ENCODE measurements at regions not wholly inside any gene's neighbourhood (a gene's known extent, or its start where the extent isn't known, plus 50 kb on each side); places are given as distances from the start of the nearest gene placed in this dataset.

DNA sequence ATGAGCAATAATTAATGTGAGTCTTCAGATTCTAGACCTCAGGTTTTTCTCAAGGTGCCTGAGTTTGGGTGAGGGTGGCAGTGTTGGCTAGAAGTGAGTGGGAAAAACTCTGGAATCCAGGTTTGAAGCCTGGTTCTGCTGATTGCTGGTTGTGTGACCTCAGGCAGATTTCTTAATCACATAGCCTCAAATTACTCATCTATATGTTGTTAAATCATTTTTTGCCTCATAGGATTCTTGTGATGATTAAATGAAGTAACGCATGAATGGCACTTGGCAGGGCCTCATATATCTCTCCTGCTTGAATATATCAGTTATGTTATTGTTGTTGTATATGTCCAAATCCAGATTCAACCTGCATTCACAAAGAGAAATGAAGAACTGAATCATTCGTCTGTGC lies 60.5 kb downstream of the NR2F2 start:
- H3K27me3 ChIP-seq (ENCODE audit: control insufficient read depth in 5 of 5, insufficient read depth in 4 of 5, low read length in 5 of 5): no peaks in the 10 kb centered on the region
- H3K4me1 ChIP-seq (ENCODE audit: control insufficient read depth in 5 of 5, insufficient read depth in 5 of 5, low read length in 5 of 5): no peaks in the 10 kb centered on the region
- no peak overlapping the region for H3K27ac ChIP-seq (ENCODE audit: low read depth, low read length)
- no peaks in the 10 kb centered on the region for H3K9me3 ChIP-seq (ENCODE audit: control insufficient read depth in 5 of 5, low read length in 5 of 5)
- H3K4me3 ChIP-seq (ENCODE audit: low read depth in 1 of 5, low read length in 5 of 5): no peak overlapping the region
- H3K9ac ChIP-seq (ENCODE audit: low read length in 5 of 5): no peak overlapping the region
- H3K36me3 ChIP-seq (ENCODE audit: control insufficient read depth in 5 of 5, insufficient read depth in 5 of 5, low read length in 5 of 5): no peaks in the 10 kb centered on the region

DNA sequence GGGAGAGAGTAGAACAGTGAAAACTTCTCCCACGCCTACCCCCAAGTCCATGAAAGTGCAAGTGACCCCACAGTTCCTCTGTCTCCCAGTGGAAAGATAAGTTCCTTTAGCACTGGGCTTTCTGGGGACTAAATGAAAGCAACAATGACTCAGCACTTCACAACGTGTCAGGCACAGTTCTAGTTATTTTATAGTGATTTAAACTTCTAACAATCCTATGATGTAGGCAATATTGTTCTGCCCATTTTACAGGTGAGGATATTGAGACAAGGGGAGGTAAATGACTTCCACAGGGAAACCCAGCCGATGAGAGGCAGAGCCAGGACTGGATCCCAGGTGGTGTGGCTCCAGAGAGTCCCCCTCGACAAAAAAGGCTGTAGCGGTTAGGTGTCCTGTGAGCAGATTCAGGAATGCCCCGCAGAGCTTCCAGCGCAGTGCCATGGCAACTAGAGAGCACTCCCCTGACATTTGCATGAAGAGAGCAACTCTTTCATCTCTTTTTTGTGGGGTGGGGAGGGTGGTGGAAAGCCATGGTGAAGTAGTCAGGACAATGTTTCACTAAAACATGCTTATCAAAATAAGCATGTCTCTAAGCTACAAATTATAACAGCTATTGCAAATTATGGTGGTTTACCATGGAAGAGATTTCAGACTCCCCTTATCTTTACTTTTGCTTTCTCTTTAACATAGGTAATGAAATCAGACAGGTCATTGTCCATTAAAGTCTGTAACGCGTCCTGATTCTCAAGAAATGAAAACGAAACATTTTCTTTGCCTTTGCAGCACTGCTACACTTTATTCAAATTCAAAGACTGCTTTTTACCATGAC lies 62.1 kb downstream of the NR2F2 start:
- no peaks in the 10 kb centered on the region for H3K4me1 ChIP-seq (ENCODE audit: control insufficient read depth in 5 of 5, insufficient read depth in 5 of 5, low read length in 5 of 5)
- H3K4me3 ChIP-seq (ENCODE audit: low read depth in 1 of 5, low read length in 5 of 5): no peak overlapping the region
- no peaks in the 10 kb centered on the region for H3K27me3 ChIP-seq (ENCODE audit: control insufficient read depth in 5 of 5, insufficient read depth in 4 of 5, low read length in 5 of 5)
- no peak overlapping the region for H3K9ac ChIP-seq (ENCODE audit: low read length in 5 of 5)
- H3K9me3 ChIP-seq (ENCODE audit: control insufficient read depth in 5 of 5, low read length in 5 of 5): no peaks in the 10 kb centered on the region
- H3K36me3 ChIP-seq (ENCODE audit: control insufficient read depth in 5 of 5, insufficient read depth in 5 of 5, low read length in 5 of 5): no peaks in the 10 kb centered on the region
- H3K27ac ChIP-seq (ENCODE audit: low read depth, low read length): no peak overlapping the region

DNA sequence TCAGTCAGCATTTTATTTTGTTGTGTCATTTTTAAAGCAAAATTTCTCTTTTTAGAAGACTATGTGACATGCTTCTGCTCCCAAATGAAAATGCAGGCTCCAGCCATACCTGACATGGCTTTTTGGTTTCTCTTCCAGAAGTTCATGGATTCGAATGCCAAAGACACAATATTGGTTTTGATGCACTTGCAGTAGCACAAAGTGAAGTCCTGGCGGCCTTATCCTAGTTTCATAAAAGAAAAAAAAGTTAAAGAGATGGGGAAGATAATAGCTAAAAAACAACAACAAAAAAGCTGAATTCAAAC lies 62.7 kb downstream of the NR2F2 start:
- Histone ChIP-seq H3K9ac (ENCODE audit: low read length in 5 of 5) (no peak overlapping the region), H3K36me3 (ENCODE audit: control insufficient read depth in 5 of 5, insufficient read depth in 5 of 5, low read length in 5 of 5) (no peaks in the 10 kb centered on the region), H3K4me3 (ENCODE audit: low read depth in 1 of 5, low read length in 5 of 5) (no peak overlapping the region), H3K4me1 (ENCODE audit: control insufficient read depth in 5 of 5, insufficient read depth in 5 of 5, low read length in 5 of 5) (no peaks in the 10 kb centered on the region), H3K27ac (ENCODE audit: low read depth, low read length) (no peak overlapping the region), H3K9me3 (ENCODE audit: control insufficient read depth in 5 of 5, low read length in 5 of 5) (no peaks in the 10 kb centered on the region), H3K27me3 (ENCODE audit: control insufficient read depth in 5 of 5, insufficient read depth in 4 of 5, low read length in 5 of 5) (no peaks in the 10 kb centered on the region)

DNA sequence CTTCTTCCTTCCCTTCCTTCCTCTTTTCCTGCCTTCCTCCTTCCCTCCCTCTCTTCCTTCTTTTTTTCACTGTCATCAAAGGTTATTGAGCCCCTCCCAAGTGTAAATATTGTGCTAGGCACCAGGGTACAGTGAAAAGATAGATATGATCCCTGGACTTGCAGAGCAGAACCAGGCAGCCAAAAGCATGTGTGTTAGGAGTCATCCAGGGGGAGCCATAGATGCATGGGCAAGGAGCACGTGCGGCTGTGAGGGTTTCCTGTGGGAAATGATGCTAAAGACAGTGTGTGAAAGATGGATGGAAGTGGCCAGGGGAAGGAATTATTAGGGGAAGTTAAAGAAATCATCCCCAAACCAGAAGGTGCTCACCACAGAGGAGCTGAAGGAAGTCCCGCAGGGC lies 65.2 kb downstream of the NR2F2 start:
- no peak overlapping the region for H3K4me3 ChIP-seq (ENCODE audit: low read depth in 1 of 5, low read length in 5 of 5)

DNA sequence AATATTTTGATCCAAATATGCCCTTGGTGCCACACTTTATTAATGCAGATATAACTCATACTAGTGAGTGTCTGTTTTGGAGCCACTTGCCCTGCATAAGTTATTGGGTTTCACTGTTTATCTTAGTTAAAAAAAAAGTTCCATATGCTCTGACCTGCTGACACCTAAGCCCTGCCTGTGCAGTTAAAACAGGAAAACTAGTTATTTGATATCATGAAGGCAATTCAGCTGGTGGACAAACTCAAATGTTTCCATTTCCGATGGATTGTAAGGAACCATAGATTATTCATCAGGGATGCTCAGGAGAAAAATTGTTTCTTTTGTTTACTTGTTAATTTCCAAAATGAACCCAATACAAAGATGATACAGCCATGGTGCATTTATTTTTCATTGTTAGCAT lies 68.3 kb downstream of the NR2F2 start:
- H3K36me3 ChIP-seq (ENCODE audit: control insufficient read depth in 5 of 5, insufficient read depth in 5 of 5, low read length in 5 of 5): no peaks in the 10 kb centered on the region
- H3K4me3 ChIP-seq (ENCODE audit: low read depth in 1 of 5, low read length in 5 of 5): no peak overlapping the region
- H3K4me1 ChIP-seq (ENCODE audit: control insufficient read depth in 5 of 5, insufficient read depth in 5 of 5, low read length in 5 of 5): no peaks in the 10 kb centered on the region
- no peak overlapping the region for H3K27ac ChIP-seq (ENCODE audit: low read depth, low read length)
- no peak overlapping the region for H3K9ac ChIP-seq (ENCODE audit: low read length in 5 of 5)
- no peaks in the 10 kb centered on the region for H3K9me3 ChIP-seq (ENCODE audit: control insufficient read depth in 5 of 5, low read length in 5 of 5)
- H3K27me3 ChIP-seq (ENCODE audit: control insufficient read depth in 5 of 5, insufficient read depth in 4 of 5, low read length in 5 of 5): no peaks in the 10 kb centered on the region

More for the DNA sequence above, 65.2 kb downstream of the NR2F2 start:
- no peak overlapping the region for H3K9ac ChIP-seq (ENCODE audit: low read length in 5 of 5)
- H3K4me1 ChIP-seq (ENCODE audit: control insufficient read depth in 5 of 5, insufficient read depth in 5 of 5, low read length in 5 of 5): no peaks in the 10 kb centered on the region
- H3K27me3 ChIP-seq (ENCODE audit: control insufficient read depth in 5 of 5, insufficient read depth in 4 of 5, low read length in 5 of 5): no peaks in the 10 kb centered on the region
- H3K36me3 ChIP-seq (ENCODE audit: control insufficient read depth in 5 of 5, insufficient read depth in 5 of 5, low read length in 5 of 5): no peaks in the 10 kb centered on the region
- H3K27ac ChIP-seq (ENCODE audit: low read depth, low read length): no peak overlapping the region
- H3K9me3 ChIP-seq (ENCODE audit: control insufficient read depth in 5 of 5, low read length in 5 of 5): no peaks in the 10 kb centered on the region

DNA sequence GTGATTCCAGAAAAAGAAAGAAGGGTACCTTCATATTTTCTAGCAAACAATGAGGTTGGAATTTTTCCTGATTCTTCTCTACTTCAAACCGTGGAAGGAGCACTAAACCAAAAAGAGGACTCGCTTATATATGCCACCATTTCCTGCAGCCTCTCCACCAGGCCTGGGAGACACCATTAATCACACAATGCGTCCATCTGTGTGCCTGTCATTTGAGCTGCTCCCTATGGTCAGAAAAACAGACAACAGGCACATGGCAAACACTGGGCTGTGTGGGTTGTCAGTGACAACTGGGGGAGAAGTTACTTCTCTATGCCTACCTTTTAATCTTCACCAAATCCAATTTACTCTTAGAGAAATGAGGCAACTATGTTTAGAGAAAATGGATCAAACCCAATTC lies 71.9 kb downstream of the NR2F2 start:
- Histone ChIP-seq H3K27me3 (ENCODE audit: control insufficient read depth in 5 of 5, insufficient read depth in 4 of 5, low read length in 5 of 5) (peaks cover 0 to 18% (median 3%) of the 10 kb centered on the region in 5 donors), H3K4me1 (ENCODE audit: control insufficient read depth in 5 of 5, insufficient read depth in 5 of 5, low read length in 5 of 5) (no peaks in the 10 kb centered on the region)

DNA sequence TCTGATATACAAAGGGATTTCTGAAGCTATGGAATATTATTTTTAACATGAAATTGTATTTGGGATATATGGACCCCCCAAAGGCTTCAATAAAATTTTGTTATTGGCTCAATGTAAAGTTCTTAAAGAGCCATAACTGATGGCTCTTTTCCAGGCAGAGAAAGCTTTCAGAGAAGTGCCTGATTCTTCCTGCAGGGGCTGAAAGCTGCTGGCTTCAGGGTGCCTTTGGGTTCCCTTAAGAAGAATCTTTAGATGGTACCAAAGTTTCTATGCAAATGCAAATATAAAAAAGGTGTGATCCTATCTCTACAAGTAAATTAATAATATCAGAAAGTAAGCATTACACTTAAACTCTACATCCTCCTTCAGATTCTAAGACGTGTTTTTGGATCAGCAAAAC lies 72.6 kb downstream of the NR2F2 start:
- Histone ChIP-seq H3K27me3 (ENCODE audit: control insufficient read depth in 5 of 5, insufficient read depth in 4 of 5, low read length in 5 of 5) (peaks cover 5 to 22% (median 7%) of the 10 kb centered on the region in 5 donors), H3K4me3 (ENCODE audit: low read depth in 1 of 5, low read length in 5 of 5) (no peak overlapping the region), H3K9me3 (ENCODE audit: control insufficient read depth in 5 of 5, low read length in 5 of 5) (no peaks in the 10 kb centered on the region), H3K4me1 (ENCODE audit: control insufficient read depth in 5 of 5, insufficient read depth in 5 of 5, low read length in 5 of 5) (no peaks in the 10 kb centered on the region), H3K27ac (ENCODE audit: low read depth, low read length) (no peak overlapping the region), H3K9ac (ENCODE audit: low read length in 5 of 5) (no peak overlapping the region), H3K36me3 (ENCODE audit: control insufficient read depth in 5 of 5, insufficient read depth in 5 of 5, low read length in 5 of 5) (no peaks in the 10 kb centered on the region)

More for the DNA sequence above, 71.9 kb downstream of the NR2F2 start:
- no peak overlapping the region for H3K9ac ChIP-seq (ENCODE audit: low read length in 5 of 5)
- no peaks in the 10 kb centered on the region for H3K9me3 ChIP-seq (ENCODE audit: control insufficient read depth in 5 of 5, low read length in 5 of 5)
- no peak overlapping the region for H3K4me3 ChIP-seq (ENCODE audit: low read depth in 1 of 5, low read length in 5 of 5)
- no peaks in the 10 kb centered on the region for H3K36me3 ChIP-seq (ENCODE audit: control insufficient read depth in 5 of 5, insufficient read depth in 5 of 5, low read length in 5 of 5)
- H3K27ac ChIP-seq (ENCODE audit: low read depth, low read length): no peak overlapping the region

DNA sequence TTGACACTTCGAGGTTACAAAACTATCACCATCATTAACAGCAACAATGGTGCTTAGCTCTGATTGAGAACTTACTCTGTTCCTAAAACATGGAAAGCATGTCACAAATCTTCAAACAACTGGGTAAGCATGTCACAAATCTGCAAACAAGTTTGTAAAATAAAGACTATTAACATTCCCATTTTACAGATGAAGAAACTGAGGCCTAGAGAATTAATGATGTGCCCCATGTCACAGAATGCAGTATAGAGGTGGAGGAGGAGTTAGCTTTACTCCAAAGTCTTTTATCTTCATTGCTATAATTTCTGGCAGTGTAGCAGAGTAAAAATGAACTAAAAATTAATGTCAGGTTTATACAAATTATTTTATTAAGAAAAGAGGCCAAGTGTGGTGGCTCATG lies 73.4 kb downstream of the NR2F2 start:
- Histone ChIP-seq H3K27me3 (ENCODE audit: control insufficient read depth in 5 of 5, insufficient read depth in 4 of 5, low read length in 5 of 5) (peaks cover 11 to 29% (median 13%) of the 10 kb centered on the region in 5 donors), H3K36me3 (ENCODE audit: control insufficient read depth in 5 of 5, insufficient read depth in 5 of 5, low read length in 5 of 5) (no peaks in the 10 kb centered on the region), H3K9ac (ENCODE audit: low read length in 5 of 5) (no peak overlapping the region), H3K4me3 (ENCODE audit: low read depth in 1 of 5, low read length in 5 of 5) (no peak overlapping the region), H3K27ac (ENCODE audit: low read depth, low read length) (no peak overlapping the region), H3K9me3 (ENCODE audit: control insufficient read depth in 5 of 5, low read length in 5 of 5) (no peaks in the 10 kb centered on the region), H3K4me1 (ENCODE audit: control insufficient read depth in 5 of 5, insufficient read depth in 5 of 5, low read length in 5 of 5) (peaks cover 0 to 4% (median 3%) of the 10 kb centered on the region in 5 donors)

DNA sequence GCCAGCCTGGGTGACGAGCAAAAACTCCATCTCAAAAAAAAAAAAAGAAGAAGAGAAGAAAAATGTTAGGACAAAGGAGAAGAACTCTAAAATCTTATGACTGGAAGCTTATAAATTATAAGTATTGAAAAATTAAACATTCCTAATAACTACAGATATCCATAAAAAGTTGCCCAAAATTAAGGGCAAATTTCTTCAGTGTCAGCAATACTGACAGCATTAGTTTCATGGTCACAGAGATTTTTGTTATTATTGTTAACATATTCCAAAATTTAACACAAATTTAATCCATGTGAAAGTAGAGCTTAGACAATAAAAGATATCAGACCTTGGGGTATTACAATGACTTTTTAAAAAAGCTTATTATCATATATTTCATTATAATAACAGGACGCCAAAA lies 74.1 kb downstream of the NR2F2 start:
- no peaks in the 10 kb centered on the region for H3K36me3 ChIP-seq (ENCODE audit: control insufficient read depth in 5 of 5, insufficient read depth in 5 of 5, low read length in 5 of 5)
- H3K27ac ChIP-seq (ENCODE audit: low read depth, low read length): no peak overlapping the region
- H3K9me3 ChIP-seq (ENCODE audit: control insufficient read depth in 5 of 5, low read length in 5 of 5): no peaks in the 10 kb centered on the region
- peaks cover 14 to 35% (median 19%) of the 10 kb centered on the region in 5 donors for H3K27me3 ChIP-seq (ENCODE audit: control insufficient read depth in 5 of 5, insufficient read depth in 4 of 5, low read length in 5 of 5)
- H3K4me1 ChIP-seq (ENCODE audit: control insufficient read depth in 5 of 5, insufficient read depth in 5 of 5, low read length in 5 of 5): peaks cover 0 to 10% (median 9%) of the 10 kb centered on the region in 5 donors
- no peak overlapping the region for H3K9ac ChIP-seq (ENCODE audit: low read length in 5 of 5)
- no peak overlapping the region for H3K4me3 ChIP-seq (ENCODE audit: low read depth in 1 of 5, low read length in 5 of 5)

DNA sequence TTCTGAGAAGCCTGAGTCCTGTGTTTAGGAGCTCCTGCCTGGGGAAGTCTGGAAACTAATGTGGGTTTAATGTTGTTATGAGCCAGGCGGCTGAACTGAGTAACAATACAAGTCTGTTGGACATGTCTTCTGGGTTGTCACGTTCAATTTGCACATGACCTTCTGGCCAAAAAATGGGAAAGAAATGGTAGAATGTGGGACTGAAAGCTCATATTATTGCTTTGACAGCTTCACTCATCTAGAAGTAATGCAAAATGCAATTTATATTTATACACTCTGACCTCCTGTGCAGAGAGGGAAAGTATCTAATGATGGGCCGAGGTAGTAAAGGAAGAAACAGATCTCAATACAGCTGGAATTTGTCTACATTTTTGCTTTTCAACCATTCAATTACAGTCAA lies 75.8 kb downstream of the NR2F2 start:
- Histone ChIP-seq H3K9me3 (ENCODE audit: control insufficient read depth in 5 of 5, low read length in 5 of 5) (no peaks in the 10 kb centered on the region), H3K4me1 (ENCODE audit: control insufficient read depth in 5 of 5, insufficient read depth in 5 of 5, low read length in 5 of 5) (peaks cover 0 to 18% (median 17%) of the 10 kb centered on the region in 5 donors), H3K9ac (ENCODE audit: low read length in 5 of 5) (no peak overlapping the region), H3K27me3 (ENCODE audit: control insufficient read depth in 5 of 5, insufficient read depth in 4 of 5, low read length in 5 of 5) (peaks cover 26 to 51% (median 35%) of the 10 kb centered on the region in 5 donors), H3K27ac (ENCODE audit: low read depth, low read length) (no peak overlapping the region), H3K36me3 (ENCODE audit: control insufficient read depth in 5 of 5, insufficient read depth in 5 of 5, low read length in 5 of 5) (no peaks in the 10 kb centered on the region), H3K4me3 (ENCODE audit: low read depth in 1 of 5, low read length in 5 of 5) (no peak overlapping the region)
